RWPE1 (cell line): ENCODE measurements at regions not wholly inside any gene's neighbourhood (a gene's known extent, or its start where the extent isn't known, plus 50 kb on each side); places are given as distances from the start of the nearest gene placed in this dataset.

ENCODE experiments used
- CTCF ChIA-PET: fragments of 350-600 bp; sonication (Branson Sonifier 250); formaldehyde crosslinking; extraction: SDS; loops from one replicate; lab custom pipeline; 2021; lab: Yijun Ruan, JAX
- POLR2A ChIA-PET: fragments of 400-600 bp; formaldehyde crosslinking; extraction: SDS; loops from one replicate; lab custom pipeline; 2020; ENCODE audit warnings: antibody characterized with exemption; ENCODE audit not compliant: low non-redundant PET; lab: Yijun Ruan, JAX
- DNase-seq: peaks from one replicate; pipeline ENCODE4 v3.0.0; 2012; ENCODE audit warnings: low spot score
- H3K27ac ChIP-seq: fragments of 450-650 bp; 2 replicates; pipeline ENCODE4 v1.5.1; 2017
- CTCF ChIP-seq: fragments of 450-650 bp; conservative IDR thresholded peaks from 2 replicates; pipeline ENCODE4 v1.5.1; 2017; ENCODE audit warnings: low read depth, mild to moderate bottlenecking

- CTCF ChIA-PET, result no interaction called here
- DNase-seq, result no peak
- POLR2A ChIA-PET, result no interaction called here
- no peak for TF ChIP-seq CTCF
- no peak overlapping the region for H3K27ac ChIP-seq
Observed at GRCh38 chr4:182056866-182057265, 186.3 kb upstream of the TENM3 start.

- CTCF ChIA-PET, result interaction anchor here (0.5 to 0.6 kb wide), 2 partner anchors 9 to 381 kb away, joined by 4 to 8 read pairs; no protein-coding TSS in a partner anchor
- no peak overlapping the region for H3K27ac ChIP-seq
- POLR2A ChIA-PET, result no interaction called here
- no peak for DNase-seq
- TF ChIP-seq CTCF, result no peak
Observed at GRCh38 chr4:182062458-182062857, 180.7 kb upstream of the TENM3 start.

- peak; percentile 76 for DNase-seq
- ChIA-PET POLR2A (no interaction called here), CTCF (no interaction called here)
- no peak for TF ChIP-seq CTCF
- no peak overlapping the region for H3K27ac ChIP-seq
Observed at GRCh38 chr4:182062936-182063335, 180.3 kb upstream of the TENM3 start.

GRCh38 chr4:182063651-182064050 is 179.6 kb upstream of the TENM3 start:
- no peak for DNase-seq
- POLR2A ChIA-PET, result no interaction called here
- no peak for TF ChIP-seq CTCF
- H3K27ac ChIP-seq, result no peak overlapping the region
- CTCF ChIA-PET, result no interaction called here

GRCh38 chr4:182065255-182065654 is 177.9 kb upstream of the TENM3 start:
- CTCF ChIA-PET, result no interaction called here
- no peak for DNase-seq
- POLR2A ChIA-PET, result no interaction called here
- no peak for TF ChIP-seq CTCF
- H3K27ac ChIP-seq, result no peak overlapping the region

GRCh38 chr4:182066037-182066436 is 177.2 kb upstream of the TENM3 start:
- H3K27ac ChIP-seq, result no peak overlapping the region
- no peak for DNase-seq
- CTCF ChIA-PET, result no interaction called here
- no peak for TF ChIP-seq CTCF
- POLR2A ChIA-PET, result no interaction called here

- CTCF ChIA-PET, result interaction anchor here (0.7 kb wide), 1 partner anchor 105 kb away, joined by 3 read pairs; no protein-coding TSS in a partner anchor
- POLR2A ChIA-PET, result no interaction called here
- no peak overlapping the region for H3K27ac ChIP-seq
- DNase-seq, result no peak
- TF ChIP-seq CTCF, result no peak
Observed at GRCh38 chr4:182067828-182068227, 175.4 kb upstream of the TENM3 start.
